Common myeloid progenitor, CD34-positive (primary cell): ENCODE measurements at regions not wholly inside any gene's neighbourhood (a gene's known extent, or its start where the extent isn't known, plus 50 kb on each side); places are given as distances from the start of the nearest gene placed in this dataset.

Experiments used
- CTCF ChIA-PET: fragments of 350-600 bp; sonication (Branson Sonifier 250); formaldehyde crosslinking; loops from one replicate; lab custom pipeline; 2021; ENCODE audit warnings: antibody characterized with exemption; lab: Charles Lee
- POLR2A ChIA-PET: fragments of 350-600 bp; sonication (Branson Sonifier 250); formaldehyde crosslinking; loops from one replicate; lab custom pipeline; 2021; ENCODE audit warnings: antibody characterized with exemption; lab: Charles Lee
- DNase-seq, 3 donors: peaks; one replicate each; pipeline versions ENCODE4 v3.0.0 to v3.0.0-alpha.2; 2013
- H3K27ac ChIP-seq, 2 experiments: 1 replicate in 1 of 2; 2 replicates in 1 of 2; pipeline ENCODE4 v1.7.0; 2013; ENCODE audit warnings: inconsistent platforms in 2 of 2, low read length in 2 of 2, mild to moderate bottlenecking in 2 of 2, low read depth in 1 of 2, moderate library complexity in 1 of 2; ENCODE audit not compliant: severe bottlenecking in 2 of 2, insufficient read depth in 1 of 2, poor library complexity in 1 of 2
- H3K27me3 ChIP-seq, 5 experiments: replicated peaks in 2 of 5; 1 replicate in 3 of 5; 2 replicates in 2 of 5; pipeline versions ENCODE4 v1.6.1 to v1.7.0; 2013; ENCODE audit warnings: low read length in 4 of 5, mild to moderate bottlenecking in 2 of 5, moderate library complexity in 2 of 5, inconsistent platforms in 1 of 5; ENCODE audit not compliant: insufficient read depth in 5 of 5, control insufficient read depth in 4 of 5
- H3K36me3 ChIP-seq, 4 experiments: 1 replicate in 2 of 4; 2 replicates in 2 of 4; pipeline versions ENCODE4 v1.6.1 to v1.7.0; 2013; ENCODE audit warnings: low read length in 3 of 4, control low read depth in 1 of 4, mild to moderate bottlenecking in 1 of 4; ENCODE audit not compliant: control insufficient read depth in 4 of 4, insufficient read depth in 4 of 4
- H3K4me1 ChIP-seq, 4 experiments: 1 replicate in 3 of 4; 2 replicates in 1 of 4; pipeline versions ENCODE4 v1.6.1 to v1.7.1; 2013; ENCODE audit warnings: low read length in 3 of 4, mild to moderate bottlenecking in 3 of 4, control low read depth in 1 of 4, inconsistent platforms in 1 of 4, moderate library complexity in 1 of 4; ENCODE audit not compliant: control insufficient read depth in 4 of 4, insufficient read depth in 4 of 4; ENCODE audit errors: control extremely low read depth in 1 of 4
- H3K4me3 ChIP-seq, 7 experiments: 1 replicate in 4 of 7; 2 replicates in 3 of 7; pipeline versions ENCODE4 v1.5.1 to v1.7.0; 2013; ENCODE audit warnings: mild to moderate bottlenecking in 7 of 7, low read length in 6 of 7, moderate library complexity in 6 of 7, inconsistent platforms in 2 of 7, low read depth in 2 of 7, control low read depth in 1 of 7; ENCODE audit not compliant: insufficient read depth in 4 of 7, control insufficient read depth in 1 of 7; ENCODE audit errors: extremely low read depth in 1 of 7
- H3K9me3 ChIP-seq, 5 experiments: 1 replicate in 4 of 5; 2 replicates in 1 of 5; pipeline versions ENCODE4 v1.6.1 to v1.7.1; 2013; ENCODE audit warnings: low read length in 4 of 5, mild to moderate bottlenecking in 2 of 5, inconsistent platforms in 1 of 5, low read depth in 1 of 5, moderate library complexity in 1 of 5; ENCODE audit not compliant: control insufficient read depth in 4 of 5, insufficient read depth in 2 of 5; ENCODE audit errors: control extremely low read depth in 1 of 5
- WGBS: methylation state at CpG from one replicate; pipeline ENCODE4 v1.1.5; 2013; ENCODE audit not compliant: insufficient coverage; 5-methylcytosine and 5-hydroxymethylcytosine counted together

GRCh38 chr11:115682888-115683287, 178.7 kb upstream of the CADM1 start:
- ChIA-PET POLR2A (no interaction called here), CTCF (no interaction called here)
- H3K27me3 ChIP-seq: peaks cover 0 to 13% (median 2%) of the 10 kb centered on the region in 5 experiments
- DNase-seq: no peak
- H3K36me3 ChIP-seq: no peaks in the 10 kb centered on the region
- H3K4me1 ChIP-seq: no peaks in the 10 kb centered on the region
- no peak overlapping the region for H3K4me3 ChIP-seq
- no peak overlapping the region for H3K27ac ChIP-seq
- WGBS: 0% methylated on average over 1 of the region's 3 CpGs
- no peaks in the 10 kb centered on the region for H3K9me3 ChIP-seq

- Histone ChIP-seq H3K4me3 (no peak overlapping the region), H3K4me1 (no peaks in the 10 kb centered on the region), H3K27me3 (peaks cover 0 to 6% (median 0%) of the 10 kb centered on the region in 5 experiments), H3K9me3 (no peaks in the 10 kb centered on the region), H3K27ac (no peak overlapping the region), H3K36me3 (no peaks in the 10 kb centered on the region)
- ChIA-PET CTCF (no interaction called here), POLR2A (no interaction called here)
- WGBS: 87% methylated on average over 3 of the region's 5 CpGs
- no peak for DNase-seq
Measured at GRCh38 chr11:115682101-115682500, 177.9 kb upstream of the CADM1 start.

- no peaks in the 10 kb centered on the region for H3K36me3 ChIP-seq
- CTCF ChIA-PET: interaction anchor here (1.5 kb wide), 1 partner anchor 15 kb away, joined by 3 read pairs; no protein-coding TSS in a partner anchor
- H3K4me1 ChIP-seq: no peaks in the 10 kb centered on the region
- no peaks in the 10 kb centered on the region for H3K9me3 ChIP-seq
- H3K27ac ChIP-seq: no peak overlapping the region
- no peaks in the 10 kb centered on the region for H3K27me3 ChIP-seq
- DNase-seq: no peak
- no peak overlapping the region for H3K4me3 ChIP-seq
- 43% methylated on average over 2 of the region's 4 CpGs for WGBS
- POLR2A ChIA-PET: no interaction called here
Measured at GRCh38 chr11:115679945-115680344, 175.7 kb upstream of the CADM1 start.

- Histone ChIP-seq H3K27ac (no peak overlapping the region), H3K27me3 (no peaks in the 10 kb centered on the region), H3K4me1 (no peaks in the 10 kb centered on the region), H3K4me3 (no peak overlapping the region), H3K9me3 (no peaks in the 10 kb centered on the region), H3K36me3 (no peaks in the 10 kb centered on the region)
- ChIA-PET CTCF (interaction anchor here (1.5 kb wide), 1 partner anchor 14 kb away, joined by 3 read pairs; no protein-coding TSS in a partner anchor), POLR2A (no interaction called here)
- no peak for DNase-seq
- 84% methylated on average over 5 of the region's 5 CpGs for WGBS
Measured at GRCh38 chr11:115678942-115679341, 174.7 kb upstream of the CADM1 start.

GRCh38 chr11:115677190-115677589, 173.0 kb upstream of the CADM1 start:
- ChIA-PET CTCF (no interaction called here), POLR2A (no interaction called here)
- H3K9me3 ChIP-seq: no peaks in the 10 kb centered on the region

GRCh38 chr11:115676768-115677167, 172.6 kb upstream of the CADM1 start:
- Histone ChIP-seq H3K27me3 (no peaks in the 10 kb centered on the region), H3K4me3 (no peak overlapping the region), H3K9me3 (no peaks in the 10 kb centered on the region), H3K27ac (no peak overlapping the region), H3K4me1 (no peaks in the 10 kb centered on the region), H3K36me3 (no peaks in the 10 kb centered on the region)
- ChIA-PET CTCF (no interaction called here), POLR2A (no interaction called here)
- DNase-seq: no peak
- 93% methylated on average over 2 of the region's 4 CpGs for WGBS

More at GRCh38 chr11:115677190-115677589, 173.0 kb upstream of the CADM1 start:
- Histone ChIP-seq H3K4me3 (no peak overlapping the region), H3K27me3 (no peaks in the 10 kb centered on the region), H3K4me1 (no peaks in the 10 kb centered on the region), H3K27ac (no peak overlapping the region), H3K36me3 (no peaks in the 10 kb centered on the region)
- 89% methylated on average over 3 of the region's 4 CpGs for WGBS
- no peak for DNase-seq

GRCh38 chr11:115676206-115676605, 172.0 kb upstream of the CADM1 start:
- Histone ChIP-seq H3K36me3 (no peaks in the 10 kb centered on the region), H3K4me3 (no peak overlapping the region), H3K27me3 (no peaks in the 10 kb centered on the region), H3K27ac (no peak overlapping the region), H3K4me1 (no peaks in the 10 kb centered on the region), H3K9me3 (no peaks in the 10 kb centered on the region)
- 84% methylated on average over 4 of the region's 4 CpGs for WGBS
- POLR2A ChIA-PET: no interaction called here
- no peak for DNase-seq
- CTCF ChIA-PET: no interaction called here
